ENCODE measurements at regions not wholly inside any gene's neighbourhood (a gene's known extent, or its start where the extent isn't known, plus 50 kb on each side); places are given as distances from the start of the nearest gene placed in this dataset.
"Not testable (repeated sequence)": the region's sequence is repeated elsewhere in the genome, so short reads cannot be mapped to it uniquely, and the experiment has no call there.

GRCh38 chr2:181792906-181793305 lies 98.6 kb upstream of the ITPRID2 start:
- DNase-seq, result no peak

GRCh38 chr2:181798022-181798421 lies 93.5 kb upstream of the ITPRID2 start:
- no peak for DNase-seq

- DNase-seq, result not testable (repeated sequence)
These were observed 89.2 kb upstream of the ITPRID2 start for GRCh38 chr2:181802300-181802699.

GRCh38 chr2:181803903-181804799 lies 87.4 kb upstream of the ITPRID2 start:
- peak in 1 of 5 experiments; percentile 43 for DNase-seq

GRCh38 chr2:181805228-181806038 lies 86.1 kb upstream of the ITPRID2 start:
- no peak for DNase-seq

- DNase-seq, result no peak
These were observed 85.5 kb upstream of the ITPRID2 start for GRCh38 chr2:181806039-181806392.

- DNase-seq, result no peak
These were observed 84.0 kb upstream of the ITPRID2 start for GRCh38 chr2:181807526-181807925.

- DNase-seq, result peak in 1 of 5 experiments; percentile 13
These were observed 80.5 kb upstream of the ITPRID2 start for GRCh38 chr2:181810823-181811695.

- DNase-seq, result no peak
These were observed 79.3 kb upstream of the ITPRID2 start for GRCh38 chr2:181812106-181812743.

- peak in 1 of 5 experiments; percentile 60 for DNase-seq
These were observed 77.5 kb upstream of the ITPRID2 start for GRCh38 chr2:181814057-181814491.

GRCh38 chr2:181817509-181817908 lies 74.0 kb upstream of the ITPRID2 start:
- DNase-seq, result no peak

- no peak for DNase-seq
These were observed 73.4 kb upstream of the ITPRID2 start for GRCh38 chr2:181818058-181818680.

- DNase-seq, result no peak
These were observed 72.7 kb upstream of the ITPRID2 start for GRCh38 chr2:181818840-181819239.

- DNase-seq, result no peak
These were observed 70.5 kb upstream of the ITPRID2 start for GRCh38 chr2:181821049-181821448.

- no peak for DNase-seq
These were observed 69.4 kb upstream of the ITPRID2 start for GRCh38 chr2:181822097-181822496.

- DNase-seq, result no peak
These were observed 68.1 kb upstream of the ITPRID2 start for GRCh38 chr2:181823405-181823804.

GRCh38 chr2:181828122-181828705 lies 63.3 kb upstream of the ITPRID2 start:
- DNase-seq, result no peak

- no peak for DNase-seq
These were observed 62.3 kb upstream of the ITPRID2 start for GRCh38 chr2:181829230-181829629.

- DNase-seq, result no peak
These were observed 59.5 kb upstream of the ITPRID2 start for GRCh38 chr2:181832015-181832414.

GRCh38 chr2:181836583-181836982 lies 54.9 kb upstream of the ITPRID2 start:
- DNase-seq, result no peak

GRCh38 chr2:181837563-181837962 lies 54.0 kb upstream of the ITPRID2 start:
- no peak for DNase-seq
